NCI-H2196 treated with DMSO at 0.1 percent for 48 hours (cell line): ENCODE measurements at regions not wholly inside any gene's neighbourhood (a gene's known extent, or its start where the extent isn't known, plus 50 kb on each side); places are given as distances from the start of the nearest gene placed in this dataset.
"Not testable (repeated sequence)": the region's sequence is repeated elsewhere in the genome, so short reads cannot be mapped to it uniquely, and the experiment has no call there.

Experiments
- DNase-seq: peaks from one replicate; lab custom pipeline; 2025; ENCODE audit not compliant: unreplicated experiment; lab: John Stamatoyannopoulos, UW

DNA sequence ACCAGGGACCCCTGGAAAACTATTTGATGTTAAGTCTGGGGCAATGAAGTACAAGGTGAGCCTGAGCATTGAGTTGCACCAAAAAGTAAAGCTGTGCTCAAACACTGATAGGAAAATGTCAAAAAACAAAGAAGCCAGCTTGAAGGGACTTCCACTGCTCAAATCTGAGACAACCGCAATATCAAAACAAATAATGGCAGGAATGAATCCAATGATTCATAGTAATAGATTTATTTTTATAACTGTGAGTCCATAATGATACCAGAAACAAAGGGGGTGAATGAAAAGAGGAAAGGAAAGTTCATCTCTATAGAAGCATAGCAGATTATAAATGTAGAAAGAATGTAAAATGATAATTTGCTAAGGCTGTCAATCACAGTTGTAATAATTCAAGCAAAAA lies 237.3 kb upstream of the ZBTB20 start:
- no peak for DNase-seq

DNA sequence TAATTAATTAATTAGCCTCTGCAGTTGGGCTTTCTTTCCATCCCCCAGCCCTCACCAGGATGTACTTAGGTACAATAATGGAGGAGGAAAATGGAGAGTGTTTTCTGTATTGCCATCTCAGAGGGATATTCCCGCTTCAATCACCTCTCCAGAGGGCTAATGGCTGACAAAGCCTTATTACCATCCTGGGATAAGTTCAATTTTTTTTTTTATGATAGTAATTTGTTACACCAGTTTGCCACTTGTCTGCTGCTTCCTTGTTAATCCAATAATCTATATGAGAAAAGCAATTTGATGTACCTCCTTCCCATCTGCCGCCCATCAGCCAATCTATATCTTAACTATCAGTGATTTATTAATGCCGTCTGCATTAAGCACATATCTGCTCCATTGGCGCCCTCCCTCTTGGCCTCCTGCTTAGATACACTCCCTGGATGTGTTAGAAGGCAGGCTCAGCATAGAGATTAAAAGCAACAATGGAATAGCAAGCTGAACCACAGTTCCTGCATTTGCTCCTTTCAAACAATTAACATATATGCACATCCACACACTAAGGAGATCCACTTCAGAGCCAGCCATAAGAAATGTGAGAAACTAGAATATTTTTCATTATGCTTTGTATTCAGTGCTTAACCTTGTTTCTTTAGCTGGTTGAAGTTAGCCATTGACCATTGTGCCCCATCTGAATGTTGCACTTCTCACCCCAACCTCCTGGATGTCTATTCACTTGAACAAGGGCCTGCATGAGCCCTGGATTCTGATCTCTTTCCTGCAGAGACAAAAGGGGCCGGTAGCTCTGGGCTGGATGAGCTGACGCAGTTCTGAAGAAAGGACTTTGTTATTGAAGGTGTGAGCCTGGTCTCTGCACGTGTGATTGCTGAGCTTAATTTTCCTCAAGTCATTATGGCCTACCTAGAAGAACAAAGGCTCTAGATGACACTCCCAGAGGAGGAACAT lies 237.3 kb upstream of the GAP43 start:
- no peak for DNase-seq

DNA sequence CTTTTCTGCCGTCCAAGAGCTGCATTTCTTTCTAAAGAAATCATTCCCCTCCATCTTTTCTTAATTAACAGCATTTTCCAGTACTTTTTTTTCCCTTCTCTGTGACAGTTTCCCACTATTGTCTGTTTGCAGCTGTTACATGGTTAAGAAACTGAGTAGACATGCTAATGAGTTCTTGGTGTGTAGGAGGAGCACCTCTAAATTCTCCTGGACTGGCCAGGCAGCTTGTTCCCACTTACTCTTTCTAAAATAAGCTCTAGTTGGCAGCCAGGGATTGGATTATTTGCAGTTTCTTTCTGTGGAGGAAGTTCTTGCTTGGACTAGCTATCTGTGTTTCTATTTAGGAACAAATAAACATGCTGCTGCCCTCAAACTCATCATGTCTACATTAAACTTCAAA lies 235.1 kb upstream of the GAP43 start:
- DNase-seq: no peak

DNA sequence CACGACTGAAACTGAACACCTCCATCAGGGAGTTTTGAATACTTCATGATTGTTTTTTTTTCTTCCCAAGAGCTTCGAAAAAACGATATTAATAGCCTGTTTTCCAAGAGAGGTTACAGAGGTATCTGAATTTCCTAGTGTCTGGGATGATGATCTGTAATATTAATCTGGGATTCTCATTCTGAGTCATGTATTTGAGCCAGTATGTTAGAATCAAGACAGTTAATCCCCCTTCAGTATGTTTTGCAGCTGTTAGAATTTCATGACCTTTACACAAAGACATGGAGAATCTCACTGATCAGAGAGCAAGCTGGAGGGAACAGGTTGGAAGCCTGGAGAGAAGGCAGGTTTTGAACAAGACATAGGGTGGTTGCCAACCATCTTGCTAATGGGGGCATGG lies 234.5 kb upstream of the GAP43 start:
- DNase-seq: no peak

DNA sequence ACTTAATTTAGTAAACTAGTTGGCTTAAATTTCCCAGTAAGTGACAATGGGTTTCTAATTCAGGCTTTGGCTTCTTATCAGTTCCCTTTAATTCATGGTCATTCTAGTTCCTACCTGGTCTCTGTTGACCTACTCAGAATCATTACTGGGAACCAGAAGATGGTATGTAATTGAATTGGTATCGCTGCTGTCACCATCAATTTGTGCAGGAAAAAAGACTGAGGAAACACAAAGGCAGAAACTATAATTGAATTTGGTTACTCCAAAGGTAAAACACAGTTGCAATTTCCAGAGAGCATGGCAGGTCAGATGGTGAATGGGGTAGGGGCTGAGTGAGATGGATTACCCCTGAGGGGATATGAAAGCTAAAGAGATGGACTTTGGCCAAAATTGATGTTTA lies 226.5 kb upstream of the GAP43 start:
- no peak for DNase-seq

DNA sequence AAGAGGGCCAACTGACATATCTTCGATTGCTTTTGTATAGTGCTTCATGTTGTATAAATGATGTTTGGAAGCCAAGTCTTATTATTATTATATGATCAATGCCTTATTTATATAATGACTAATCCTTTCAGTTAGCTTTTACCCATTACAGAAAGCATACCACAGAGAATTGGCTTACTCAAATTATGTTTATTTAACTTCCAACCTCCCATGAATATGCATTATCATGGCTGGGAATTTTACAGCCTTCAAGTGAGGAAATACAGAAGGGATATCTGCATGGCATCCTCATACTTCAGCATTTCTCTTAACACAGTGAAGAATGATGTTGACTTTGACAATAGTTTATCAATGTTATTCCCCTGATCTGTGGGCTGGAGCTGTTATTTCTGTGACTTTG lies 225.9 kb upstream of the GAP43 start:
- DNase-seq: no peak

DNA sequence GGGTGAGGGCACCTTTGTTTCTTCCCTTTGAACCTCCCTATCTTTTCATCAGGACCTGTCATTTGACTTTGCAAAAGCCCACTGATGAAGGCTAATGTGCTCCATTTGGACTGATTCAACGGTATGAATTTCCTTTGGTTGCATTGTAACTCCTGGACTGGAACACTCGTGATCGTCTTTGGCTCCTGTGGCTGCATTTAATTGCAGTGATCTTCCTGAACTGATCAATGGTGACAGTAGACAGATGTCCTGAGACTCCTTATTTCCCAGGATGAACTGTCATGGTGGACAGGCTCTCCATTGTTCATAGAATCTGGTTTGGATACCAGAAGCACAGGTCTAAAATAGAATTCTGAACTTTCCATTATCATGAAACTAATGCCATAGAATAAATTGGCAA lies 224.8 kb upstream of the GAP43 start:
- DNase-seq: no peak

DNA sequence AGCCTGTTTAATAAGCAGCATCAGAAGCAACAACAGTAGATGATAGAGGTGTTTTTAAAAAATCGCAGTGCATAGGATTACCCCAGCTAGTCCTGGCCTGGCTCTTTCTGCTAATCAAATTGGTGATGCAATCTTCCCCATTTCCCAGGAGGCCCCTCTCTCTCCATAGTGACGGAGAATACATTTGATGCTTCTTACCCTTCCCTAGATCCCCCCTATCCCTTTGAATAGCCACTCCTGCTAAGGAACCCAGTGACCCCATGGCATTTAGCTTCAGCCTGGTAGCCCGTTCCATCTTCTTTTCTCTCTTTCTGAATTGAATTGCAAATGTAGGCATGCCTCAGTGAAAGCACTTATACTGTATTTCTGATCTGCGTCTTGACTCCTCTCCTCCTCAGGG lies 223.6 kb upstream of the GAP43 start:
- no peak for DNase-seq

DNA sequence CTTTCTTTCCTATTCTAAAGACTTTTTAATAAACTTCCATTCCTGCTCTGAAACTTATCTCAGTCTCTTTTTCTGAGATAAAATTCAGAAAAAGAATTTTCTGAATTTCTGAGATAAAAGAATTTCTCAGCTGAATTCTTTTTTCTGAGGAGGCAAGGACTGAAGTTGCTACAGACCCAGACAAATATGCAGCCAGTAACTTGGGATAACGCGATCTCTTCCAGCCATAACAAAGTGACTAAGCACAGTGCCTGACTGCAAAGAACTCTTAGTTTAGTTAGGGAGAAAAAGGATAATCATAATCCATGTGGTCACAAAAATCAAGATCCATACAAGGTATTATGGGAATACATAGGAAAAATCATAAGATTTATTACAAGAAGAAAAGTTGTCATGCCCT lies 222.0 kb upstream of the GAP43 start:
- no peak for DNase-seq

DNA sequence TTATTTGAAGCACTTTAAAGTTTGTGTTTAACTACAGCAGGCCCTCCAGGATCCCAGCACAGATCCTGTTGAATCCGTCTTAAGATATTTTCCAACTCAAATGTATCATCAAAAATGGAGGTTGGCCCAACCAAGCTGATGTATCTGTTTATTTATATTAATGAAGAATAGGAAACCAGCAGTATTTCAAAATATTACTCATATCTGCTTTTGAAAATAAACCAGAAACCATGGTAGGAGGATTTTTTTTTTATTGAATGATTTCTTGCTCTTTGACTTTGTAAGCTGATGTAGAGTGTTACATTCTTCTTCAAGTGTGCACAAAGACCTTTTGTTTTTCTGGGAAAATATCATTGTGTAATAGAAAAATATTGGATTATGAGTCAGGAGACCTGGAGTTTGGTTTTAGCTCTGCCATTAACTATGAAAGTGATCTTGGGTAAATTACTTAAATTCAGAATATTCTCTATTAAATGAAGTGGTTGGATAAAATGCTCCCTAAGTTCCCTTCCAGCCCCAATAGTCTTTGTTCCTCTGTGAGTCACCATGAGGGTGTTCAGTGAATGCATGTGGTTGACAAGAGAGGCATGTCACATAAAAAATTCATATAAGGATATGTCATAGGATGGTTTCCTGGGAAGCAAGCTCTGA lies 221.3 kb upstream of the GAP43 start:
- no peak for DNase-seq

DNA sequence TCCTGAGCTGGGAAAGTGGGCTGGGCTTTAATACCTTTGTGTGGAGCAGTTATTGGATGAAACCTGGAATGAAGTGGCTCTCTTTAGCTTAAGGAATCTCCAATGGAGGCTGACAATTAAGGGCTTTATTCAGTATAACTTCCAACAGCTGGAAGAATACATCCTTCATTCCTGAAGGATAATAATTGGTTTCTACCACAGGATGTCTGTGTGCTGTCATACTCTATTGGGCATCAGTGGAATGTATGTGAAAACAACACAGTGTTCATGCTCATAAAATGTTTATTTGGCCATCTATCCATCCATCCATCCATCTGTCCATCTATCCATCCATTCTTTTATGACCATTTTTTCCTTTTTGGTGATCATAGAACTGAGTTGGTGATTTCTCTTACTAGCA lies 220.7 kb upstream of the GAP43 start:
- no peak for DNase-seq

DNA sequence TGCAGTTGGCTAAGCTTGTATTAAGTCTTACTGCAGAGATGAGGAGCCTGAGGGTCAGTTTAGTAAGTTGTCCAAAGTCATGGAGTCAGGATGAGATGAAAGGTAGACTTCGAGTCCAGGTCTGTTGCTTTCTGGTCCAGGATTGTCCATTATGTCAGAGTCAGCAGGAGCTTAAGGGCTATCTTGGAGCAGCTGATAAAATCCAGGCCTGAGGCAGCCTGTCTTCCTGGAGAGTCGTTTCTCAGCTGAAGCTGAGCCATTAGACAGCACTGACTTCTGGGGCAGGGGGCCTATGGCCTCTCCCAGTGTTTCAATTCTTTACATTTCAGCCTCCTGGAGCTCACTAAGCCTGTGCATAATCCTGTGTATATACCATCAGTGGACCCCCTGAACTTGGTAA lies 219.5 kb upstream of the GAP43 start:
- no peak for DNase-seq

DNA sequence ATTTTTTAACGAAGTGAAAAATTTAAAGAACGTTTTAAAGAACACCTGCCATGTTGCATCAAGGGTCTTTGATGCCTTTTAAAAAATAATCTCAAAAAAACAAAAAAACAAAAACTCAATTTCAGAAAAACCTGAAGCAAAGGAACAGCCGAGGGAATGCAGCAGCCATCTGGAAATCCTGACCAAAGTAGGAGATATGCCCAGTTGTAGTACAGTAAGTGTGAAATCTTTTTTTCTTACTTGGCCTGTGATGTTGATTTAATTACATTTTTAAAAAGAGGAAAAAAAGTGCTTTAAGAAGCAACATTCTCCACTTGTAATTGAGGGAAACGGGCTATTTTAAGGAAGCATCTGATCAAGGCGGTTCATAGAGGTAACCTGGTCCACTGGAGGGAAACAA lies 213.7 kb upstream of the GAP43 start:
- DNase-seq: no peak

DNA sequence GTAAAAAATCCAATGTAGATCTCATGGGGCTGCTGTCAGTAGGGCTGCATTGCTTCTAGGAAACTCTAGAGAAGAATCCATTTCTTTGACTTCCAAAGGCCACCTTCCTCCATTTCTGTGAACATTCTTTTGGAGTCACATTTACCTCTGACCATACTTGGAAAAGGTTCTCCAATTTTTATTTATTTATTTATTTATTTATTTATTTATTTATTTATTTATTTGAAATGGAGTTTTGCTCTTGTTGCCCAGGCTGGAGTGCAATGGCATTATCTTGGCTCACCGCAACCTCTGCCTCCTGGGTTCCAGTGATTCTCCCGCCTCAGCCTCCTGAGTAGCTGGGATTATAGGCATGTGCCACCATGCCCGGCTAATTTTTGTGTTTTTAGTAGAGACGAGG lies 208.7 kb upstream of the GAP43 start:
- DNase-seq: not testable (repeated sequence)

DNA sequence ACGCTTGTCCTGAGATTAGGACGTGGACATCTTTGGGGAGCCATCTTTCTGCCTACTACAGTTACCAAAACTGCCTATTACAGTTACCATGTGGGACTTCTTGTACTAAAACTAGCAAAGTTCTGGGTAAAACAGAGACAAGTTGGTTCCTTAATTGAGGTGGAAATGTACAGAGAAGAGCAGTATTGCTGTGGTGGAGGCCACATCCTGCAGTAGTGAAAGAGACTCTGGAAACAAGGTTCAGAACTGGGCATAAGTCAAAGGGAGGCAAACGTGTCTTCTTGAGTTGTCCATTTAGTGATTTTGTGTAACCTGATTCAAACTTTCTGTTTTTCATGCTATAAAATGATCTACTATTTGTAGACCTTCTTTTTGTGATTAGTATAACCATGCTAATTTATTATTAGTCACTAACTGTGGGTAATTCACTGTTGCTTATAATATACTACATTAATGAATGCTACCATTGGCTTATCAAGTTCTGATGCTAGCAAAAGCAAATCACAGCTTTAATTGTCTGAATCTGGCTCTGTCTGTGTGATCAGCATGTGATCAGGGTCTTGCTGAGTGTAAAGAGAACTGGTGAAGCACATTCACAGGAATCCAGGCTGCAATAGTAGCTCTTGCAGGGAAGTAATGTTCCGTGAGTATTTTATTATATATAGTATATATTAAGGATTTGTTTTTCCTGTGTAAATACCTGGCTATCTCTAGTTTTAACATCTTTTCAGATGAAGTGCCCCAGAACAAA lies 207.9 kb upstream of the GAP43 start:
- DNase-seq: no peak

DNA sequence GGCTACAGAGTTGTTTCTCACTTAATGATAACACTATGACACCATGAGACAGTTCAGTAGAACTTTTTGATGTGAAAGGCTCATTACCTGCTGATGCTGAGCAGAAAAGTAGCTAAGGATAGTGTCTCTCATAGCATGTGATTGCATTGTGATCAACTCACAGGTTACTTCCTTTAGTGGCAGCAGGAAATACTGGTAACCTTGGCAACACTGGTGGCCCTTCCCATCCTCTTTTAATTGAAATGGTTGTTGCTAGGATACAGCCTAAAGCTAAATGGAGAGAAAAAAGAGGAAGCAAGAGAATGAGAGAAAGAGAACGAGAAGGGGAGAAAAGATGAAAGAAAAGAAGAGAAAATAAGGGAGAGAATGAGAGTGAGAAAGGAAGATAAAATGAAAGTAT lies 204.7 kb upstream of the GAP43 start:
- DNase-seq: peak; percentile 58

DNA sequence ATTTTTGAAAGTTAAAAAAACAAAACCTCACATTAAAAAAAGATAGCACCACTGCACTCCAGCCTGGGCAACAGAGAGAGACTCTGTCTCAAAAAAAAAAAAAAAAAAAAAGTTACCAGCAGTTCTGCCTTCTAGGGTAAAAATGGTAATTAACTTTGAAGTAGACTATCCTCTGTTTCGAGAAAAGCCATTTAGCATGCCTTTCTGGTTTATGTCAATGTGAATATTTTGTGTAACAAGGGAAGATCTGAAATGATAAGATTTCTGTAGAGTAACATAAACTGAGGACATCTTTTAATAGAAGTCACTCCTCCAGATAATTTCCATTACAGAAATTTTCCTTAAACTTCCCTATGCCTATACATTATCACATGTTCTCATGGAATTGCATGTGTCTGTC lies 203.2 kb upstream of the GAP43 start:
- no peak for DNase-seq

DNA sequence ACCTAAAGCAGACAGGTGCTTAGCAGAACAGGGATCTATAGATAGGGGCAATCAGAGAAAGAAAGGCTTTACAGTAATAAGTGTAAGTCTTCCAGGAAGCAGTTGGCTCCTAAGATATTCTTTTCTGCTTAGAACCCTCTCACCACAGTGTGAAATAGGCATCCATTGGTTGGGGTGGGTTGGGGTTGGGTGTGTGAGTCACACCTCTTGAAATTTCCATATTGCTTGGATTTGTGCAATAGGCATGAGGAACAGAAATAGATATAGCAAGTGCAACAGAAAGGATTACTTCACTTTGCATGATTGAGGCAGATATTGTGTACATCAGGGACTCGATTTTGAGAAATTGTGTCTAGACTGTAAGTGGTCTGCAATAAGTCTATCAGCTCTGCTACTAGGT lies 200.1 kb upstream of the GAP43 start:
- DNase-seq: no peak

DNA sequence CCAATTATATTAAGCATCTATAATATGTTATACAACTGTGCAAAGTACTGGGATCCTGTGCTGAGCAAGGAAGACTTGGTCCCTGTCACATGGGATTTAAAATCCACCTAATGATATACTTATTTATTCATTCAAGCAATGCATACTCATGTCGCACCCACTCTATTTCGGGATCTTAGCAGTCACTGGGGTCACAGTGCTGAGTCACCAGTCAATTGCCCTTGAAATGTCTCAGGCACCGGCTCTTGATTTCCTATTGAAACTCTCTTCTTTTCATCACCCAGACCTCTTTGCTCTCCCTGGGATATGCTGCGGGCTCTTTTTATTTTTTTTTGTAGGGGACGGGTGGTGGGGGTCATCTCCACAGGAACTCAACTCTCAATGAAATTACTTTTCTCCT lies 194.5 kb upstream of the GAP43 start:
- DNase-seq: no peak

DNA sequence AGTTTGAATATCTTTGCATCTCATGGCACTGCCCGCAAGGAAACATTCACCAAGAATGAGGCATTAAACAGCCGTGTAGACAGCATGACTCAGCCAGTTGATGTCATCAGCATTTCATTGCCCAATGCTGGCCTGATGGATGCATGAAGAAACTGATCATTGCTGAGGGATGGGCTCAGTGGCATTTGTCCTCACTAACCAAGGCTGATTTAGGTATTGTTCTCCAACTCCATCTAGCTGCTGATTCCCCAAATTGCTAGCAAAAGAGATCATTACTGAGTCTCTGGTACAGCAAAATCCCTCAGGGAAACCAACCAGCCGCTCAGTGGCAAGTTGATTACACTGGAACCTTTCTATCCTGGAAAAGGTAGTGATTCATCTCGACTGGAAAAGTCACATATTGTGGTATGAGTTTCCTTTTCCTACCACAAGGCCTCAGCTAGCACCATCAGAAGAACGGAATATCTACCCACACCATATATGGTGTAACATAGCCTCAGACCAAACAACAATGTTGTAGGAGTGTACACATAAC lies 186.5 kb upstream of the GAP43 start:
- DNase-seq: no peak

DNA sequence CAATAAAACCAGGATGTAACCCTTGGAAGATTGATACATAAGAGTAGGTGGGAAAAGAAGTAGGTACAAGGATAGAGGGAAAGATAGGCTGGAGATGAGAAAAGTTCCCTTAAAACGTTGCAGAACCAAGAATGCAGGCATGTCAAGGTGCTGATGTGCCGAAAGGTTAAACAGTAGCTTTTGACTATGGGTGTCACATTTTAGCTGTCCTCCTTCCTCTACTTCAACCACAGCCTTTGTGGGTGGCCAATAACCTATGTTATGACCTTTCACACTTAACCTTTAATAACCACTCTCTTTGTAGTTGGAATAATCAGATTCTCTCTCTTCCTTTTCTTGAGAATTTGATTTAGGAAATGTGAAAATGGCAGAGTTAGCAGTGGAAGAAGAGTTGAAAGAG lies 184.5 kb upstream of the GAP43 start:
- DNase-seq: no peak

DNA sequence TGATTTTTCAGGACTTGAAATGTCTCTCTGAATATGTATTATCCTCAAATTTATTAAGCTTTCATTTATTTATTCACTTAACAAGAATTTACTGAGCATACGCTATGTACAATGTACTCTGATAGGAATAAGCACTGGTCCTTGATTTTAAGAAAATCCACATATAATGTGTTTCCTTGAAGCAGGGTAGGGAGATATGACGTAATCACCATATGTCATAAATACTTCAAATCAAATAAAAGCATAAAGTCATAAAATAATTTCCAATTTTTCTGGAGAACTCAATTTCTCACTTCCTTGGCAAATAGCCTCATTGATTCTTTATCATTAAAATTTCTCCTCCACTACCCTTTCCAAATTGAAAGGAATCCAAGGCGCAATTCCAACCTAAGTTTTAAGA lies 177.8 kb upstream of the GAP43 start:
- DNase-seq: no peak
